Panc1 (cell line): ENCODE measurements at regions not wholly inside any gene's neighbourhood (a gene's known extent, or its start where the extent isn't known, plus 50 kb on each side); places are given as distances from the start of the nearest gene placed in this dataset.

Experiments
- POLR2AphosphoS5 ChIP-seq: IDR thresholded peaks from 2 replicates; pipeline ENCODE4 v1.6.1; 2012; ENCODE audit warnings: mild to moderate bottlenecking, low read depth, low read length, moderate library complexity
- TCF7L2 ChIP-seq: IDR thresholded peaks from 2 replicates; pipeline ENCODE4 v1.6.1; 2011; ENCODE audit warnings: mild to moderate bottlenecking, low read depth, low read length, inconsistent platforms
- TF ChIP-seq, protein P1 (sequence below): fragments of 450-650 bp; IDR thresholded peaks from 2 replicates; pipeline ENCODE4 v1.5.1; 2017; ENCODE audit warnings: mild to moderate bottlenecking

DNA sequence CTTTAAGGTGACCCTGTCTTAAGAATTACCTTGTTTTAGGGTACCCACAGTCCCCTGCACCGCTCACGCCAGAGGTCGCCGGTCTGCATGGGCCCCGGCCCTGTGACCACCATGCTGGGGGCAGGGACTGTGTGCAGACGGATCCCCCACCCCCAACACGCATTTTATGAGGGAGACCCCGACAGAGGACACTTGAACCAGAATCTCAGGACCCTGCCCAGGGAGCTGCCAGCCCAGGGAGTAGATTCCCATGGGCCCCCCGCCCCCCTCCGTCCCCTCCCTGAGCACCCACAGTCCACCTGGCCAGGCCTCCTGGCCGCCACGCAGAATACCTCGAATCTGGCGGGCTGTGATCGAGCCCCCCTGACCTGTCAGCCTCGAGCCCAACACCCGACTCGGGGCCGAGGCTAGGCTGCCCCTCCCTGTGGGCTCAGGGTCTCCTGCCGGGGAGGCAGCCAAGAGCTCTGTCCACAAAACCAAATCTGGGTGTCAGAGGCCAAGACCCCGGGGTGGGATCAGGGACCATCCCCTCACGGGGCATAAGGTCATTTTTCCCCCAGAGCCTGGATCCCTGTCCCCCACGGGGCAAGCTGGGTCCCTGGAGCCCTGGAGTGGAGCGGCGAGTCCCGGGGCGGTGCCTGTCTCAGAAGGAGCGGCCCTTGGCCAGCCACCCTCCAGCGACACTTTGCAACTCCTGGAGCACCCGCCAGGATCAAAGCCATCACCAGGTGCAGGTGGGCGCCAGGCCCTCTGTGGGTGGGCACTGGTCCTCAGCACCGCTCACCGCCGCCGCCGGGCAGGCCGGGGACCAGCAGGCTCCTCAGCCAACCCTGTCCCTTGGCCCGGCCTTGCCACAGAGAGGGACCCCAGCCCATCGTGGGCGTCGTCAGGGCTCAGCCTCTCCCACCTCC, 155.8 kb upstream of the PKP2 start:
- TF ChIP-seq, protein P1, sequence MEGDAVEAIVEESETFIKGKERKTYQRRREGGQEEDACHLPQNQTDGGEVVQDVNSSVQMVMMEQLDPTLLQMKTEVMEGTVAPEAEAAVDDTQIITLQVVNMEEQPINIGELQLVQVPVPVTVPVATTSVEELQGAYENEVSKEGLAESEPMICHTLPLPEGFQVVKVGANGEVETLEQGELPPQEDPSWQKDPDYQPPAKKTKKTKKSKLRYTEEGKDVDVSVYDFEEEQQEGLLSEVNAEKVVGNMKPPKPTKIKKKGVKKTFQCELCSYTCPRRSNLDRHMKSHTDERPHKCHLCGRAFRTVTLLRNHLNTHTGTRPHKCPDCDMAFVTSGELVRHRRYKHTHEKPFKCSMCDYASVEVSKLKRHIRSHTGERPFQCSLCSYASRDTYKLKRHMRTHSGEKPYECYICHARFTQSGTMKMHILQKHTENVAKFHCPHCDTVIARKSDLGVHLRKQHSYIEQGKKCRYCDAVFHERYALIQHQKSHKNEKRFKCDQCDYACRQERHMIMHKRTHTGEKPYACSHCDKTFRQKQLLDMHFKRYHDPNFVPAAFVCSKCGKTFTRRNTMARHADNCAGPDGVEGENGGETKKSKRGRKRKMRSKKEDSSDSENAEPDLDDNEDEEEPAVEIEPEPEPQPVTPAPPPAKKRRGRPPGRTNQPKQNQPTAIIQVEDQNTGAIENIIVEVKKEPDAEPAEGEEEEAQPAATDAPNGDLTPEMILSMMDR, result no peak
- TF ChIP-seq TCF7L2 (no peak), POLR2AphosphoS5 (no peak)
